Activated CD4-positive, alpha-beta T cell treated with anti-CD3 and anti-CD28 coated beads, Interleukin-2, Interleukin-4, amounts not matched to agents 100 ng/mL and 50 ng/mL, durations not matched to agents 16 hours and 8 hours (primary cell): ENCODE measurements at regions not wholly inside any gene's neighbourhood (a gene's known extent, or its start where the extent isn't known, plus 50 kb on each side); places are given as distances from the start of the nearest gene placed in this dataset.

ENCODE experiments used
- DNase-seq: peaks from one replicate; pipeline ENCODE4 v3.0.0-alpha.2; 2020; ENCODE audit warnings: low spot score

GRCh38 chr6:127641905-127642304 is 64.9 kb downstream of the C6orf58 start:
- DNase-seq = peak; percentile 31
